GM12878 (cell line): ENCODE measurements at regions not wholly inside any gene's neighbourhood (a gene's known extent, or its start where the extent isn't known, plus 50 kb on each side); places are given as distances from the start of the nearest gene placed in this dataset.

Experiments used
- ATAC-seq: fragments of 200-7000 bp; cut with Tn5 transposase; 3 replicates; pipeline ENCODE4 v1.9.1; 2020; ENCODE audit warnings: mild to moderate bottlenecking, moderate library complexity
- BruUV-seq: library from RNA; stranded (reverse); fragments of 400-500 nt; replicated peaks from 2 replicates; lab custom pipeline; 2021; lab: Mats Ljungman, UMichigan
- CTCF ChIA-PET: fragments of 300-600 bp; sonication (Branson Sonifier 250); formaldehyde crosslinking; extraction: SDS; loops from one replicate; lab custom pipeline; 2021; ENCODE audit warnings: inconsistent platforms; lab: Yijun Ruan, JAX
- POLR2A ChIA-PET: fragments of 350-600 bp; formaldehyde crosslinking; extraction: SDS; loops from one replicate; lab custom pipeline; 2021; ENCODE audit warnings: inconsistent platforms; lab: Charles Lee
- RAD21 ChIA-PET: fragments of 300-600 bp; sonication (Branson Sonifier 250); formaldehyde crosslinking; loops from one replicate; lab custom pipeline; 2023; ENCODE audit warnings: antibody characterized with exemption; ENCODE audit not compliant: unreplicated experiment; lab: Charles Lee
- SMC1A ChIA-PET: fragments of 300-600 bp; sonication (Branson Sonifier 250); formaldehyde crosslinking; loops from one replicate; lab custom pipeline; 2023; ENCODE audit not compliant: unreplicated experiment, uncharacterized antibody; lab: Charles Lee
- DNase-seq: peaks from one replicate; pipeline ENCODE4 v3.0.0-alpha.2; 2011; ENCODE audit warnings: low read depth, low spot score
- FAIRE-seq: peaks from 3 replicates; lab custom pipeline; 2011; peaks lifted over from hg19 to GRCh38; lab: Jason Lieb, UNC
- H2AFZ ChIP-seq: 2 replicates; pipeline ENCODE4 v1.6.0; 2011; ENCODE audit warnings: low read depth, low read length, control low read depth; ENCODE audit not compliant: control insufficient read depth
- H3K27ac ChIP-seq: 2 replicates; pipeline ENCODE4 v1.5.1; 2011; ENCODE audit warnings: control low read depth; ENCODE audit not compliant: control insufficient read depth, insufficient read depth
- H3K27me3 ChIP-seq, 2 experiments: replicated peaks in 1 of 2; 2 replicates each; pipeline versions ENCODE4 v1.6.0 to v1.6.1; 2011; ENCODE audit warnings: low read length in 1 of 2; ENCODE audit not compliant: control insufficient read depth in 2 of 2, insufficient read depth in 2 of 2
- H3K36me3 ChIP-seq, 2 experiments: 2 replicates each; pipeline ENCODE4 v1.5.1; 2011; ENCODE audit warnings: low read length in 1 of 2; ENCODE audit not compliant: control insufficient read depth in 2 of 2, insufficient read depth in 2 of 2
- H3K4me1 ChIP-seq: 2 replicates; pipeline ENCODE4 v1.6.1; 2011; ENCODE audit warnings: mild to moderate bottlenecking, low read length, moderate library complexity, mixed read lengths; ENCODE audit not compliant: control insufficient read depth, insufficient read depth
- H3K4me2 ChIP-seq: 2 replicates; pipeline ENCODE4 v1.6.0; 2011; ENCODE audit warnings: control low read depth; ENCODE audit not compliant: control insufficient read depth, insufficient read depth
- H3K4me3 ChIP-seq: fragments of 200-600 bp; sonication (generic); 2 replicates; pipeline ENCODE4 v1.5.1; 2016
- H3K79me2 ChIP-seq: 2 replicates; pipeline ENCODE4 v1.6.0; 2011; ENCODE audit warnings: low read length; ENCODE audit not compliant: control insufficient read depth, insufficient read depth
- H3K9ac ChIP-seq: 2 replicates; pipeline ENCODE4 v1.8.0; 2011; ENCODE audit warnings: low read length, control low read depth, mixed read lengths; ENCODE audit not compliant: control insufficient read depth, insufficient read depth
- H3K9me3 ChIP-seq: replicated peaks from 3 replicates; pipeline ENCODE4 v1.5.1; 2011; ENCODE audit warnings: mild to moderate bottlenecking, low read length; ENCODE audit not compliant: control insufficient read depth, insufficient read depth
- H4K20me1 ChIP-seq: 2 replicates; pipeline ENCODE4 v1.6.0; 2011; ENCODE audit not compliant: control insufficient read depth, insufficient read depth
- CBFB ChIP-seq: IDR thresholded peaks from 2 replicates; pipeline ENCODE4 v1.6.1; 2016; ENCODE audit warnings: antibody characterized with exemption, low read depth
- CREB1 ChIP-seq: IDR thresholded peaks from 2 replicates; pipeline ENCODE4 v1.6.1; 2012; ENCODE audit warnings: low read depth, mild to moderate bottlenecking, inconsistent platforms
- EP300 ChIP-seq, 2 experiments: fragments of 150-350 bp in 1 of 2; IDR thresholded peaks; 2 replicates each; pipeline ENCODE4 v1.6.1; 2011 to 2012; ENCODE audit warnings: low read depth in 2 of 2, low read length in 2 of 2, borderline replicate concordance in 1 of 2, improper control_type of control experiment in 1 of 2, inconsistent platforms in 1 of 2; ENCODE audit not compliant: control insufficient read depth in 1 of 2
- ETV6 ChIP-seq, 2 experiments: fragments of 450-650 bp in 1 of 2; IDR thresholded peaks in 1 of 2; conservative IDR thresholded peaks in 1 of 2; 2 replicates each; pipeline ENCODE4 v1.6.1; 2014; ENCODE audit warnings: antibody characterized with exemption in 1 of 2, borderline replicate concordance in 1 of 2, low read depth in 1 of 2, mild to moderate bottlenecking in 1 of 2, moderate library complexity in 1 of 2
- GABPA ChIP-seq: IDR thresholded peaks from 2 replicates; pipeline ENCODE4 v1.6.1; 2014; ENCODE audit warnings: antibody characterized with exemption, low read depth, mild to moderate bottlenecking, inconsistent platforms
- HDGF ChIP-seq: fragments of 450-650 bp; IDR thresholded peaks from 2 replicates; pipeline ENCODE4 v1.6.1; 2016; ENCODE audit warnings: antibody characterized with exemption
- IKZF1 ChIP-seq: fragments of 450-650 bp; conservative IDR thresholded peaks from 2 replicates; pipeline ENCODE4 v1.6.1; 2017; ENCODE audit warnings: antibody characterized with exemption, mild to moderate bottlenecking
- KDM1A ChIP-seq: fragments of 200-600 bp; sonication (generic); IDR thresholded peaks from 2 replicates; pipeline ENCODE4 v1.6.1; 2016; ENCODE audit warnings: borderline replicate concordance
- MTA3 ChIP-seq: IDR thresholded peaks from 2 replicates; pipeline ENCODE4 v1.6.1; 2012; ENCODE audit warnings: low read length, inconsistent platforms, borderline replicate concordance
- POLR2A ChIP-seq: IDR thresholded peaks from 2 replicates; pipeline ENCODE4 v1.6.1; 2011; ENCODE audit warnings: low read depth, mild to moderate bottlenecking, low read length
- RUNX3 ChIP-seq: IDR thresholded peaks from 2 replicates; pipeline ENCODE4 v1.6.1; 2012; ENCODE audit warnings: low read length, inconsistent platforms
- SP1 ChIP-seq: IDR thresholded peaks from one replicate; pipeline ENCODE4 v1.6.1; 2011; ENCODE audit warnings: low read depth, low read length
- SPI1 ChIP-seq: IDR thresholded peaks from 2 replicates; pipeline ENCODE4 v1.6.1; 2011; ENCODE audit warnings: low read depth, mild to moderate bottlenecking, low read length, moderate library complexity, borderline replicate concordance; ENCODE audit not compliant: insufficient read depth
- SRF ChIP-seq, 2 experiments: IDR thresholded peaks; 2 replicates each; pipeline ENCODE4 v1.6.1; 2011; ENCODE audit warnings: low read depth in 2 of 2, low read length in 2 of 2, mild to moderate bottlenecking in 1 of 2, moderate library complexity in 1 of 2
- ZBTB4 ChIP-seq: fragments of 450-650 bp; formaldehyde crosslinking; IDR thresholded peaks from 2 replicates; pipeline ENCODE4 v1.4.0; 2022; ENCODE audit warnings: mild to moderate bottlenecking, moderate library complexity
- WGBS: methylation state at CpG from one replicate; pipeline ENCODE4 v1.1.6; 2016; ENCODE audit warnings: low lambda C conversion rate; ENCODE audit not compliant: insufficient replicate concordance, insufficient coverage; ENCODE audit errors: missing lambda C conversion rate; 5-methylcytosine and 5-hydroxymethylcytosine counted together
- in situ Hi-C: fragments of 300-500 bp; cut with MboI; formaldehyde crosslinking; loops from 9 replicates; pipeline ENCODE4 v1.14.3; 2018; ENCODE audit warnings: mixed read lengths
- intact Hi-C: fragments of 100-400 bp; cut with micrococcal nuclease; formaldehyde crosslinking; loops from one replicate; pipeline ENCODE4 v1.14.2; 2022; ENCODE audit not compliant: unreplicated experiment

- BruUV-seq, result no TSS peak
- in situ Hi-C loops (no loop called here), intact Hi-C loops (no loop called here)
- WGBS, result 0% methylated on average over 1 of the region's 1 CpG
- ChIA-PET CTCF (no interaction called here), SMC1A (interaction anchor here (0.6 kb wide), 1 partner anchor 1093 kb away, joined by 3 read pairs; no protein-coding TSS in a partner anchor), POLR2A (no interaction called here), RAD21 (no interaction called here)
- ATAC-seq, result no peak
- Histone ChIP-seq H3K9ac (no peak overlapping the region), H3K9me3 (no peaks in the 10 kb centered on the region), H3K4me2 (no peak overlapping the region), H3K36me3 (no peaks in the 10 kb centered on the region), H3K79me2 (no peaks in the 10 kb centered on the region), H3K27me3 (no peaks in the 10 kb centered on the region), H3K4me1 (no peaks in the 10 kb centered on the region), H4K20me1 (no peaks in the 10 kb centered on the region), H2AFZ (no peak overlapping the region), H3K4me3 (no peak overlapping the region), H3K27ac (no peak overlapping the region)
- DNase-seq, result no peak
- no peak for FAIRE-seq
- TF ChIP-seq HDGF (no peak), ETV6 (conservative IDR thresholded peaks at IDR 0.05 in 1 of 2, IDR thresholded peaks at IDR 0.05 in 1 of 2; ENCODE audit: borderline replicate concordance in 1 of 2, low read depth in 1 of 2) (no peak), POLR2A (no peak), MTA3 (no peak), CREB1 (no peak), EP300 (IDR thresholded peaks at IDR 0.05; ENCODE audit: borderline replicate concordance in 1 of 2, control insufficient read depth in 1 of 2, low read depth in 2 of 2, low read length in 2 of 2) (no peak), SPI1 (no peak), RUNX3 (no peak), ZBTB4 (CRISPR knock-in tag) (no peak), IKZF1 (no peak), KDM1A (no peak), CBFB (no peak), SRF (IDR thresholded peaks at IDR 0.05; ENCODE audit: low read depth in 2 of 2, low read length in 2 of 2) (no peak), GABPA (no peak), SP1 (no peak)
These were observed 1038.2 kb upstream of the POU3F3 start for GRCh38 chr2:103815731-103816130.
